ENCODE measurements at regions not wholly inside any gene's neighbourhood (a gene's known extent, or its start where the extent isn't known, plus 50 kb on each side); places are given as distances from the start of the nearest gene placed in this dataset.

GRCh38 chr5:6818594-6819511, 105.6 kb downstream of the TENT4A start (continued):
- no peak for TF ChIP-seq EGR1 (IDR thresholded peaks at IDR 0.05; ENCODE audit: borderline replicate concordance, low read depth, low read length)
- no peak for TF ChIP-seq CEBPB (IDR thresholded peaks at IDR 0.05; ENCODE audit: low read depth, low read length)
- no peak for TF ChIP-seq FOSL1 (IDR thresholded peaks at IDR 0.05; ENCODE audit: insufficient read depth, low read depth, low read length)

Data from H1 (cell line).